Islet of Langerhans (tissue), 1 donor: ENCODE measurements at regions not wholly inside any gene's neighbourhood (a gene's known extent, or its start where the extent isn't known, plus 50 kb on each side); places are given as distances from the start of the nearest gene placed in this dataset.
"Not testable (repeated sequence)": the region's sequence is repeated elsewhere in the genome, so short reads cannot be mapped to it uniquely, and the experiment has no call there.

ENCODE experiments used
- FAIRE-seq: peaks from one replicate; lab custom pipeline; 2011; peaks lifted over from hg19 to GRCh38; lab: Jason Lieb, UNC

DNA sequence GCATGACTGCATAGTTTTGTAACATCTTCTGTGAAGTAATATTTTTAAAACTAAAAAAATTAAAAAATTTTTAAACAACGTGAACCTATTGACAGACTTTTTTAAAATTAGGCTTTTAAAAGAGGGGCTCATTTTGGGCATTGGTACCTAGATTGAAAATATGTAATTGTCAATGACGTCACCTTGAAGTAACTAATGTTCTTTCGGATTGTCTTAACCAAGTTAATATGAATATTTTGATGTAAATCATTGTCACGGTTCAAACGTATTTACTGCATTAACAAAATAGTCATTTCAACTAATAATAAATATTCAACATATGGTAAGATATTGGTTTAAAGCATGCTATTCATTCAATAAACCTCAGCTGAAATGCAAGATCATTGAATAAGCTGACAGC, 719.8 kb downstream of the ANKRD7 start:
- no peak for FAIRE-seq

DNA sequence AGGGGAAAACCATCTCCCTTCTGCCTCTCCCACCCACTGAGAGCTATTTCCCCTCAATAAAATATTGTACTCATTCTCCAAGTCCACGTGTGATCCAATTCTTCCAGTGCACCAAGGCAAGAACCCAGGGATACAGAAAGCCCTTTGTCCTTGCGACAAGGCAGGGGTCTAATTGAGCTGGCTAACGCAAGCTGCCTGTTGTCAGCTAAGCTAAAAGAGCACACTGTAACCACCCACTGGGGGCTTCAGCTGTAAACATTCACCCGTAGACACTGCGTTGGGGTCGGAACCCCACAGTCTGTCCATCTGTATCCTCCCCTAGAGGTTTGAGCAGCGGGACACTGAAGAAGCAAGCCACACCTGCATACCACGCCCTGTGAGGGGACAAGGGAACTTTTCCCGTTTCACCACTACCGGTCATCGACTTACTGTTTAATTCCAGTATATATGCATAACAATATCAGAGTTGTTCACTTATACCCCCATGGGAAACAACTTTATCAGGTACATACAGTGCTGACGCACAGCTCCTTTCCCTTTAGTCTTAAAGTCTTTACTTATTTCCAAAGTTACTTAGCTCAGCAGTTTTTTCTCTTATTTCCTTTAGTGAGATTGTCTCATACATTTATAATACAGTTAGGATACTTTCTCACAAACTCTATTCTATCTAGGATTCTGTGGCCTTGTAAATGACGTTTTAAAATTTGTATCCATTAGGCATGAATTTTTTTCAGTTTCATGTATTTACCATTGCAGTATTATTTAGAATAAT, 721.6 kb downstream of the ANKRD7 start:
- no peak for FAIRE-seq

DNA sequence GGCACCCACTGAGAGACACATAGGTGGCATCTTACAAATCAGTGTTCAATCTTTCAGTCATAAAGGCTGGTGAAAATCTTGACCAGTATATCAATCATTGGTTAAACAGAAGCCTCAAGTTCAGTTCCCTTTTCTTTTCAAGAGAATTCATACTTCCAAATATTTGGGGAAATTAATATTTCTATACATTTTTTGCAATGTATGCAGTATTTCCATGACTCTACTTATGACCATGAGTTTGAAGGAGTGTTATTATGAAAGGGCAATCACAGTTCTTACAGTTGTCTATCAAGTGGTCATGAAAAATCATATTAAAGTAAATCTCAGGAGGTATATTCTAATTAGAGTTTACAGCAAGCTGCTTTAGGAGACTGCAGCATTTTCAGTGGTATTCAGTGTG, 724.0 kb downstream of the ANKRD7 start:
- no peak for FAIRE-seq

DNA sequence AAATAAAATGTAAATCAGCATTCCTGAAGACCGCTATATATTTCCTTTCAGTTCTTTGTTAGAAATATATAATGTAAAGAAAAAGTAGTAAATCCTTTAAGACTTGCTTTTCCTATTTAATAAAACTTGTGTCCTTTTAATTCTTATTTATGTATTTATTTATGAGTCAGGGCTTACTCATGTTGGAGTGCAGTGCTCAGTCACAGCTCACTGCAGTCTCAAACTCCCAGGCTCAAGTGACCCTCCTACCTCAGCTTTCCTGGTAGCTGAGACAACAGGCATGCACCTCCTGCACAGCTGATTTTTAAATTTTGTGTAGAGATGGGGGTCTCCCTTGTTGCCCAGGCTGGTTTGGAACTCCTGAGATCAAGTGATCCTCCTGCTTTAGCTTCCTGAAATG, 724.5 kb downstream of the ANKRD7 start:
- no peak for FAIRE-seq

DNA sequence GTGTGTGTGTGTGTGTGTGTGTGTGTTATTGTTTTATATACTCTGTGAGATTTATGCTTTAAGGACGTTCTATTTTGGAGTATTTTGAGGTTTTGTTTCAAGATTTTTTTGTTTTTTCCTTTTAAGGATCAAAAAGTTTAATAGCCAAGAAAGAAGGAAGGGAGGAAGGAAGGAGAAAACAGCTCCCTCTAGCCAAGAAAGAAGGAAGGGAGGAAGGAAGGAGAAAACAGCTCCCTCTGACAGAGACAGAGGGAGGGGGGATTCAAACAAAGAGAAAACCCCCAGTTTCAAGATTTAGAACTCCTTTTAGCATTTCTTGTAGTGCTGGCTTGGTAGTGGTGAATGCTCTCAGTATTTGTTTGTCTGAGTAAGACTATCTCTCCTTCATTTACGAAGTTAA, 731.8 kb downstream of the ANKRD7 start:
- not testable (repeated sequence) for FAIRE-seq

DNA sequence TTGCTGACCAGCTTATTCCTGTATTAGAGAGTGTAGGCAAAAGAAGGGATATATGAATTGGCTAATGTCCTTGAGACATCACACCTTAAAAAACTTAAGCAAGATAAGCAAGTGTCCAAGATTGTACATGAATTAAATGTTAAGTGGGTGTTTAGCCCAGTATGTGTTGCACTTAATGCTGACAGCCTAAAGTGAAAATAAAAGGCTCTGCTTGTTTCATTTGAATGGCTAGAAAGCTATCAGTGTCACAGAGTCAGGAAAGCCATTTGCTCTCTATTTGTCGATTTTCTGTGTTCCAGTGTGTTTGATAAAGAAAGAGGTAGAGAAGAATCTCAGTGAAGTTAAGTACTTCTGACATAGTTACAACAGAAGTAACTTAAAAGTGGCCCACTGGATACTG, 744.9 kb downstream of the ANKRD7 start:
- no peak for FAIRE-seq

DNA sequence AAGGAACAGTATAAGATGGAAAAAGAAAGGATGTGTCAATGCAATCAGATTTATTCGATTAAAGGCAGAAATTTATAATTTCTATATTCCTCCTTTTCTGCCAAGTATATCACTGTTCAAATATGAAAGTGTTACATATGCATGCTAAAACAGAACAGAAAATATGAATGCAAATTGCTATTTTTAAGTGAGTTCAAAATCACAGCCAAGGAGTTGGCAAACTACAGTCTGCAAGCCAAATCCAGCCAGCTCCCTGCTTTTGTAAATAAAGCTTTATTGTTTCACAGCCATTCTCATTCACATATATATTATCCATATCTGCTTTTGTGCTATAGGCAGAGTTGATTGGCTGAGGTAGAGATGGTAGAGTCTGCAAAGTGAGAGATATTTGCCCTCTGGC, 747.2 kb downstream of the ANKRD7 start:
- FAIRE-seq = no peak

DNA sequence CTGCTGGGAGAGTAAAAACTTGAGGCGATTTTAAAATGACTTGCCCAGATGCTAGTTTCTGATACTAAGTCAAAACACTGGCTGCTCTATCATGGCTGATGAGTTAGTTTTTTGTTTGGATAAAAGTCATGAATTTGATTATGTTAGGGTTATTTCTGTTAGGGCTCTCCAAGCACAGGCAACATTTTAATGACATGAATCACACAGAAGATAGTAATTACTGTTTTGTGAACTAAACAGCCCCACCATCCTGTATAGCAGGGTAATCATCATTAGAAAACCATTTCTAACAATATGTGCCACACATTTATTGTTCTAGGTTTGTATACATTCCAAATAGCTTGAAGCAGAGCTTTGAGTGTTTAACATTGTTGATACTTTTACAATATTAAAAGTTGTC, 750.3 kb downstream of the ANKRD7 start:
- no peak for FAIRE-seq

DNA sequence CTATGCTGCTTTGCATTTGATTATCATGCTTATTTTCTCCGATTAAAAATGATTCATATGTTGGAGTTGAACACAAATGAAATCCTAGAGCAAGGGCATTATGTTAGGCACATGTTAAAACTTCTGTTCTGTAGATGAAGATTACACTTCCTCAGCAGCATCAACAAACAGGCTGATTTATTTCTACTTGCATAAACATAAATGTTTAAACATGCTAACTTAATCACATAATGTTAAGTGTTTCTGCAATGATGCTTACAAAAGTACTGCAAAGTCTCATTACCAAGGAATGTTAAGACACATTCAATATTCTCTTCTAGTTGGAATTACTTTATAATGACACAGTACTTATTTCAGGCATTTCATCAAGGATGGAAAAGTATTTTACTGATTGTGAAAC, 770.8 kb downstream of the ANKRD7 start:
- FAIRE-seq = no peak

DNA sequence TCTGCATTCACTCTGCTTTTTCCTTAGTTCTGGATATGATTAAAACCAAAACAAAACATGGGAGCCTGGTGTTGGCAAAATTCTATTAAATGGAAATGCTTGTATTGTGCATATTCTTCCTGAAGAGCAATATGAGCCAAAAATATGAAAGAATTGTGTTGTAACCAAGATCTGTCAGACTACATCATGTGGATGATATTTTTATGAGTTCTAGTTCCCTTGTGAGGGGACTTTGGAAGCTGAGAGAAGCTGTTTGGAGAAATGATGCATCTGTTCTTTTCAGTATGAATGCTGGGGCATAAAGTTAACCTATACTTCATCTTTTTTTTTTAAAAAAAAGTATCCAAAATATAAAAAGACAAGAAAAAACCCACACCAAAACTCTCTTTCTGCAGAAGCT, 782.7 kb downstream of the ANKRD7 start:
- no peak for FAIRE-seq

DNA sequence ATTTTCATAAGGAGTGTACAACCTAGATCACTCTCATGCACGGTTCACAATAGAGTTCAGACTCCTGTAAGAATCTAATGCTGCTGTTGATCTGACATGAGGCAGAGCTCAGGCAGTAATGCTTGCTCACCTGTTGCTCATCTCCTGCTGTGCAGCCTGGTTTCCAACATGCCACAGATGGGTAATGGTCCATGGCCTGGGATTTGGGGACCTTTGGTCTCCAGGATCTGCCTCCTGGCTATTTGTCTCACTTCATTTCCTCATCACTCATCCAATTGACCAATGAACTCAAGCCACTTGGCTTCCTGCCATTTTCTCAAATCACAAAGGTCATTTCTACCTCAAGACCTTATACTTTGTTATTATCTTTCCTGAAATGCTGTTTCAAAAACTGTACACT, 786.1 kb downstream of the ANKRD7 start:
- no peak for FAIRE-seq

DNA sequence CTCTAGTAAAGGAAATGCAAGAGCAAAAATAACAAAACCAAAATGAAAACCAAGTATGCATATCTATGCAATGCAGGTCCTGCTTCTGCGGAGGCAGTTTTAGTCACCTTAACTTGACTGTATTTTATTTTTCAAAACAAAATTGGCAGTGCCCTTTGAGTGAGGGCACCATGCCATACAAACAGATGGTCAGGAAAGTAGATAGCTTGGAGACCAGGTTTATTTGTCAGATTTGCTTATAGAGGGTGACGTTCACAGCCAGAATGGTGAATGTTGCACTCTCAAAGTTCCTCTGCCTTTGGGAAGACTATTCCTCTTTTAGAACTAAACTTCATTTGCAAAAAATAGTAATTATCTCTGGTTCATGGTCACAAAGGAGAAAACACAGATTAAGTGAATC, 801.9 kb downstream of the ANKRD7 start:
- FAIRE-seq = no peak

DNA sequence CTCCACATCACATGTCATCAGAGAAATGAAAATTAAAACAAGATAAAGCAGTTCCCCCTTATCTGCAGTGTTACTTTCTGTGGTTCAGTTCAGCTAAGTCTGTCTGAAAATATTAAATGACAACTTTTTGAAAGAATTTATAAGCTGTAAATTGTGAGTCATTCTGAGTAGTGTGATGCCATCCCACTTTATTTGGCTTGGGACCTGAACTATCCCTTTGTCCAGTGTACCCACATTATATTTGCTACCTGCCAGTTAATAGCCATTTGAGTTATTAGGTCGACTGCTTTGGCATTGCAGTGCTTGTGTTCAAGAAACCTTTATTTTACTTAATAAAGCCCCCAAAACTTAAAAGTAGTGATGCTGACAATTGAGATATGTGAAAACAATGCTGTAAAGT, 804.2 kb downstream of the ANKRD7 start:
- no peak for FAIRE-seq

DNA sequence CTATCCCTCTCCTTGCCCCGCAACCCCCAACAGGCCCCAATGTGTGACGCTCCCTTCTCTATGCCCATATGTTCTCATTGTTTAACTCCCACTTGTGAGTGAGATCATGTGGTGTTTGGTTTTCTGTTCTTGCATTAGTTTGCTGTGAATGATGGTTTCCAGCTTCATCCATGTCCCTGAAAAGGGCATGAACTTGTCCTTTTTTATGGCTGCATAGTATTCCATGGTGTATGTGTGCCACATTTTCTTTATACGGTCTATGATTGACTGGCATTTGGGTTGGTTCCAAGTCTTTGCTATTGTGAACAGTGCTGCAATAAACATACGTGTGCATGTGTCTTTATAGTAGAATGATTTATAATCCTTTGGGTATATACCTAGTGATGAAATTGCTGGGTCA, 807.6 kb downstream of the ANKRD7 start:
- not testable (repeated sequence) for FAIRE-seq

DNA sequence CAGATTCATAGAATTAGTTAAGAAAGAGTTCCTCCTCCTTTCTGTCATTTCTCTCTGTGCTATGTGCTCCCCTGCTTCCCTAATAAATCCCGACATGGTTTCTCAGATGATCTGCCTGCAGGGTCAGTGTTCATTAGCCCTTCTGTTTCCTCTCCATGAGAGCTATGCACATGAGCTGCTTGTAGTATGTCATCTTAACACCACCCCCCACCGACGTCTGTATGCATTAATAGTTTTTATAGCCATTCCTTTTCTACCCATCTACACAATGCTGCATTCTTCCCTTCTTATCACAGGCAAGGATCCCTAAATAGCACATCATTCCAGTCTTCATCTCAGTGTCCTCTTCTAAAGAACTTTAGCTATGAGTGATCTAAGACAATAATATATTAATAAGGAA, 809.1 kb downstream of the ANKRD7 start:
- FAIRE-seq = no peak

DNA sequence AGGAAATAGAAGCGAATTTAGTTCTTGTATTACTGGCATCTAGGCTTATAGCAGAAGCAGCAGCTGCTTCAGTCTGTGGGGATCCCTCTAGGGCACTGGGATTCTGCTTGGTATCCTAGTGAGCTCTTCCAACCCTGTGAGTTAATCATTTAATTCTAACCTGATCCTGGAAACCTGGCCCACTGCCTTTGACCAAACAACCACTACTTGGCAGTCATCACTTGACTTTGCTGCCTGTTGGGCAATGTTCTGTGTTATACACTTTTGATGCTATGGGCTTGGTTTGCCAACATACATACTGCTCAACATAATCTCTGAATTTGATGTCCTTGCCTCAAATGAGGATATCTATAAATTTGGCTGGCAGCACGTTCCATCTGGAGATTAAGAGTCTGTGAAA, 813.4 kb downstream of the ANKRD7 start:
- no peak for FAIRE-seq

DNA sequence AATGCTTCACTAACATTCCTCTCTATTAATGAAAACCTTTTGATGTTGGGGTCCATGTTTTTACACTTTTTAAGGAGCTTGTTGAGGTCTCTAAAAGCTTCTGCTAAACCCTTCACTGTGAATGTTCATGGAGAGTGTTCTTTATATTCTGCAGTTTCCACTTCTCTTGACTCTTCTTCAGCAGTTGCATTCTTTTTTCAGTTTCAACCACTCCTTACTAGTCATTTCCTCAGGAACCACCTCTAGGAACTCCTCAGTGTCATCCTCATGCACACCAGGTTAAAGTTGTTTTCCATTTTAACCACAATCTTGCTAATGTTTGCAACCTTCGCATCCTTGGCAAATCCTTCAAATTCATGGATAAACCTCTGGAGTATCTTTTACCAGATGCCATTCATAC, 821.6 kb downstream of the ANKRD7 start:
- no peak for FAIRE-seq

DNA sequence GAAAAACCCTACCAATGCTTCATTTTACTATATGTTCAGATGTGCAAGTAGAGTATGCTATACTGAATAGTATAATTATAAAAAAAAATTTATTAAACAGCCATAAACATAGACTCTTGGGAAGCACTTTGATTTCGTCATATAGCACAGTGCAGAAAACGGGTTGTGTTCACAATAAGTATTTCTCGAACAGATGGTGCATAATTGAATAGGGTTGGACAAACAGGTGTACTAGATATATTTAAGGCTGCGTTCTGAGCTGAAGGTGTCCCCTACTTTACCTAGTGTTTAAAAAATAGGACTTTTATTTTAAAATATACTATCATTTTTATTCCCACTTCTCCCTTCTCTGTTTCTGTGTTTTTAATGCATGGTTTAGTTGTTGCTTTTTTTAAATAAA, 841.5 kb downstream of the ANKRD7 start:
- FAIRE-seq = no peak

DNA sequence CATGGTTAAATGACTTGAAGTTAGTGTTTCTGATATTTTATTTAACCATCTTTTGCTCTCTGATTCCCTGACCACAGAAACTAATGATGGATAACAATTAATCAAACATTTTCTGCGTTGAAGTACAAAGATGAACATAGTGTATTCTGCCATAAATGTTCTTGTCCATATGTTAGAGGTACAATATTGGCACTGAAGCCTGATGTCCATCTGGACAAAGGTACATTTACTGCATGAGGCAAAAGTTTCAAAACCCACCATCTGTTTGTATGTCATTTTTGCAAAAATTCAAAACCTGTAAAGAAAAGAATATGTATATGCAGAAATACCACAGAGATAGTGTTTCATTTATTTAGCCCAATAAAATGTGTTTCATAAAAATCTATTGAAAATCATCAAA, 861.5 kb downstream of the ANKRD7 start:
- no peak for FAIRE-seq

DNA sequence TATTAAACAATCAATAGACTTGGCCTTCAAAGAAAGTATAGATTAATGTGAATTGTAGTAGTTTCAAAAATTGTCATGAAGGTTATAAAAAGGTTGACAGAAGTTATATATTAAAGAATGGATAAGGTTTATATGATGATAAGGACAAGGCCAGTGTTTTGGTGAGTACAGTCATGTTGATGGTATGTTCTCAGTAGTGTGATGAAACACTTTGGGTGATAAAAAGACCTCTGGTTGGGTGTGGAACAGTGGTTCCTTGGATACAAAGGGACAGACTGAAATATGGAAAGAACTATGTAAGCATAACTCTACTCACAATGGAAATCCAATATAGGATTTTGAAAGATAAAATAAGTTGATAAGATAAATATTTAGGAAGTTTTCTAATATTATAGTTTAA, 866.3 kb downstream of the ANKRD7 start:
- no peak for FAIRE-seq

DNA sequence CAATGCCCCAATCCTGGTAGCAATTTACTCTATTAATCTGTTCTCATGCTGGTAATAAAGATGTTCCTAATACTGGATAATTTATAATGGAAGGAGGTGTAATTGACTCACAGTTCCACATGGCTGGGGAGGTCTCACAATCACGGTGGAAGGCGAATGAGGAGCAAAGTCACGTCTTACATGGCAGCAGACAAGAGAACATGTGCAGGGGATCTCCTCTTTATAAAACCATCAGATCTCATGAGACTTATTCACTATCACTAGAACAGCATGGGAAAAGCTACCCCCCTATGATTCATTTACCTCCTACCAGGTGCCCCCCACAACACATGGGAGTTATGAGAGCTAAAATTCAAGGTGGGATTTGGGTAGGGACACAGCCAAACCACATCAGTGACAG, 872.2 kb downstream of the ANKRD7 start:
- no peak for FAIRE-seq

DNA sequence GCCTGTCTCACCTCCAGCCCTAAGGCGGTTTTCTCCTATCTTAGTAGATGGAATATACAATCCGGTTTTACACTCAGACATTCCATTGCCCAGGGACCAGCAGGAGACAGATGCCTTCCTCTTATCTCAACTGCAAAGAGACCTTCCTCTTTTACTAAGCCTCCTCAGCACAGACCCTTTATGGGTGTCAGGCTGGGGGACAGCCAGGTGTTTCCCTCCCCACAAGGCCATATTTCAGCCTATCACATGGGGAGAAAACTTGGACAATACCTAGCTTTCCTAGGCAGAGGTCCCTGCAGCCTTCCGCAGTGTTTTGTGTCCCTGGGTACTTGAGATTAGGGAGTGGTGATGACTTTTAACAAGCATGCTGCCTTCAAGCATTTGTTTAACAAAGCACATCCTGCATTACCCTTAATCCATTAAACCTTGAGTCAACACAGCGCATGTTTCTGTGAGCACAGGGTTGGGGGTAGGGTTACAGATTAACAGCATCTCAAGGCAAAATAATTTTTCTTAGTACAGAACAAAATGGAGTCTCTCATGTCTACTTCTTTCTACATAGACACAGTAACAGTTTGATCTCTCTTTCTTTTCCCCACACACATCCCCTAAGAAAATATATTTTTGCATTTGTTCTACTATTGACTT, 876.2 kb downstream of the ANKRD7 start:
- FAIRE-seq = not testable (repeated sequence)

DNA sequence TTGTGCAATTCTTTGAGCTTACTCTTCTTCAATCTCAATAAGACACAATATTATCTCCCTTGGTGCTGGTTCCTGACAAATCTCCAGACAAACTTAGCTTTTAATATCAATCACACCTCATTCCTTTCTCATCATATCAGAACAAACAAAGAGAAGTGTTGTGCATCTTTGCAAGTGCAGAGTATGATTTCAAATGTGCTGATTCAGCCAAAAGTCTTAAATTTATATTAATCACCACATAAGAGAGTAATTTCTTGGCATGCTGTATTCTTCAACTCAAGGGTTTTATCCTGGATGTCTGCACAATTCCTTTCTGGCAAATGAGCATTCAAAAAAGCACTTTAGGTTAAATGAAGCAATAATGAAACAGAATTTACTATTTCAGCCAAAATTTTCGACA, 877.8 kb downstream of the ANKRD7 start:
- no peak for FAIRE-seq

DNA sequence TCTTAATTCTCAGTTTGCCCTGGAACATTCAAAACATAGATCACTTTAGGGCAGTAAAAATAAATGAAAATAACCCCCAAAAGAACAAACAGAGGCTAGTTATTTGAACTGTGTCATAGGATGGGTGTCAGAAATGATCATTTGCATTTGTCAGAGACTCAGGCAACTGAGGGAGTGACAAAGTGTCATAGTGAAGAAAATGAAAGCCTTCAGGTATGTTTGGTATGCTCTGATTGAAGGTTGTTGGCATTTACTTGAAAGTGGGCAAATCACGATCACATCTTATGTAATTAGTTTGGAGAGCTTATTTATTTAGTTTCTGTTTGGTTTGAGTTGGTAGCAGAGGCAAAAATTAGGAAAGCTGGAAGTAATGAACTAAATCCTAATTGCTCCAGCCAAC, 880.9 kb downstream of the ANKRD7 start:
- no peak for FAIRE-seq
